HG03457 (cell line): ENCODE measurements at regions not wholly inside any gene's neighbourhood (a gene's known extent, or its start where the extent isn't known, plus 50 kb on each side); places are given as distances from the start of the nearest gene placed in this dataset.
"Not testable (repeated sequence)": the region's sequence is repeated elsewhere in the genome, so short reads cannot be mapped to it uniquely, and the experiment has no call there.

ENCODE experiments used
- ATAC-seq: cut with Tn5 transposase; IDR thresholded peaks from one replicate; pipeline ENCODE4 v1.9.1; 2021; ENCODE audit warnings: moderate number of reproducible peaks; ENCODE audit not compliant: unreplicated experiment

DNA sequence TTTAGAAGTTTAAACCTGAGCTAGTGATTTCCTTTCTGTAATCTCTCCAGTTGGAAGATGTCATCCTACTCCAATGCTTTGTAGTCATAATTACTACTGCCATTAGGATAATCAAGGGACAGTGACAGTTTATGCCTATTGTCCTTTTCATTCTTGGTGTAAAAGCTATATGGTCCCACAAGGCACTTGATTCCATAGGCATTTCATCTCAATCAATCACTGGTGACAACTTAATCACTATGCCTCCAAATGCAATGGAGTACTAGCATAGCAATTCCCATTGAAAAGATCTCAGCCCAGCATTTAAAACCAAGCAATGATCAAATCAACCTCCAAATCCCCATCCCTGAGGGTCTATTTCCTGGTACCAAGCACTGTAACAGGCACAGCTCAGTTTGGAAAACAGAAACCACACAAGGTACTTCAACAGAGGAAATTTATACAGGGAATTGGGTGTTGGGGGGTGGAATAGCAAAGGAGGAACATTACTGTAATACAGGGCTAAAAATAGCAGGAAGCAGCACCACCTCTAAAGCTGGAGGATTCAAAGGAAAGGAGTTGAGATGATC lies 51.0 kb downstream of the FHIP2A start:
- ATAC-seq = no peak

GRCh38 chr10:114874827-114875411 lies 53.3 kb downstream of the FHIP2A start:
- ATAC-seq = peak; percentile 47

DNA sequence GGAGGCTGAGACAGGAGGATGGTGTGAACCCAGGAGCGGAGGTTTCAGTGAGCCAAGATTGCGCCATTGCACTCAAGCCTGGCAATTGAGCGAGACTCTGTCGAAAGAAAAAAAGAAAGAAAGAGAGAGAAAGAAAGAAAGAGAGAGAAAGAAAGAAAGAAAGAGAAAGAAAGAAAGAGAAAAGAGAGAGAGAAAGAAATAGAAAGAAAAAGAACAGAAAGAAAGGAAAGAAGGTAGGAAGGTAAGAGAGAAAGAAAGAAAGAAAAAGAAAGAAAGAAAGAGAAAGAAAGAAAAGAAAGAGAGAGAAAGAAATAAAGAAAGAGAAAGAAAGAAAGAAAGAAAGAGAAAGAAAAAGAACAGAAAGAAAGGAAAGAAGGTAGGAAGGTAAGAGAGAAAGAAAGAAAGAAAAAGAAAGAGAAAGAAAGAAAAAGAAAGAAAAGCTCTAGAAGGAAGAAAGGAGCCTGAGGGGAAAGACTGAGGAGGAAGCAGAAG lies 54.1 kb downstream of the FHIP2A start:
- not testable (repeated sequence) for ATAC-seq

DNA sequence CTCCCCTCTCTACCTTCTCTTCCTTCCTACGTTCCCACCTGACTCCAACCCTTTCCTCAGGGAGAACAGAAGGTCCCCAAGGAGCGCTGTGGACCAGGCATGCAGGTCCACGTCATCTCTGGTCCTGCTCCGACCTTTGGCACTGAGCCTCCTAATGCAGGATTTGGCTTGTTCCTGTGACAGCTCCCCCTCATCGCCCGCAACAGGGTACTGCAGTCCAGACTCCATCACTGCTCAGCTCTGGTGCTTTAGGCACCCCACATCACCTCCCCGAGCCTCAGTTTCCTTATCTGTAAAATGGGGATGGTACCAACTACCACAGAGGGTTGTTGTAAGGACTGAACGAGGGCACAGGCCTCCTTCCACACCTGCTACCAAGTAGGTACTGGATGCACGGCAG lies 54.6 kb downstream of the FHIP2A start:
- ATAC-seq = no peak

GRCh38 chr10:114876602-114877300 lies 55.2 kb downstream of the FHIP2A start:
- ATAC-seq = peak; percentile 63

- ATAC-seq = no peak
These were observed 55.7 kb downstream of the FHIP2A start for GRCh38 chr10:114877301-114877644.

- no peak for ATAC-seq
These were observed 57.5 kb downstream of the FHIP2A start for GRCh38 chr10:114879093-114879492.

DNA sequence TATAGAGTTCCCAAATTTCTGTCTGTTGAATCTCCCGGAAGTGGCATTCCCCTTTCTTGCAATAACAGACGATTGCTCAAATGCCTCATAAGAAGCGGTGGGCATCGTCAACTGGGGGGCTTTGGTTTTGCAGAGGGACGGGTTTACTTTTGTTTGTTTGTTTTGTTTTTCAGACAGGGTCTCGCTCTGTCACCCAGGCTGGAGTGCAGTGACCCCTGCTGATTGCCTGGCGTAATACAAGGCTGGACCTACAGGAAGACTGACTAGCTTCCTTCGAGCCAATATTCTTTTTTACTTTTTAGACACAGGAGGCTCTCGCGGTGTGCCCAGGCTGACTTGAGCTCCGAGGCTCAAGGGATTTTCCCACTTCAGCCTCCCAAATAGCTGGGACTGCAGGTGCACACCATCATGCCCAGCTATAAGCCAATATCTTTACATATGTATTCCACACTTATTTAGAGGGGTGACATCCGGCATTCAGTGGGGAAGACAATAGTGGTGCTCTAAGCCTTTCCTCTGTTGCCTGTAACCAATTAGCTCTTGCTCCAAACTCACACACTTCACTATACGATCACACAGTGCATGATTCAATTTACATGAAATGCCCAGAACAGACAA lies 58.1 kb downstream of the FHIP2A start:
- peak; percentile 57 for ATAC-seq

GRCh38 chr10:114881417-114881816 lies 56.6 kb upstream of the TRUB1 start:
- ATAC-seq = no peak

- no peak for ATAC-seq
These were observed 56.1 kb upstream of the TRUB1 start for GRCh38 chr10:114881901-114882300.

DNA sequence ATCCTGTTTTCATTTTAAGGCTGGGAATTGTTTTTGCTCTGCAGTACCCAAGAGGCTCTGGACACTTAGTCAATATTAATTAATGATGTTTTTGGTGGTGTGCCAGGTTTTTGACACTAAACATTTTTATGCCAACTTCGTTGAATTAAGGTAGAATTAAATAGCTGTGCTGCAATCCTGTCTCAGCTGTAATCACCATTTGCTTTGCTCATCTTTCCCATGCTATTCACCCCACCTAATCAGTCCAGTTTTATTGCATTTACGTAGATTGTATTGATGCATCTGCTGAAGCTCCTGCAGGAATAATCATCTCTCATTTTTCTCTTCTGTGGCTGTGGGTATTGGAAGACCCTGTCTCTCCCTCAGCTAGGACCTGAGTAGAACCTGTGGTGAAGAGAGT lies 52.6 kb upstream of the TRUB1 start:
- no peak for ATAC-seq
